BE2C (cell line): ENCODE measurements at regions not wholly inside any gene's neighbourhood (a gene's known extent, or its start where the extent isn't known, plus 50 kb on each side); places are given as distances from the start of the nearest gene placed in this dataset.

Experiments used
- DNase-seq: peaks from one replicate; pipeline ENCODE4 v3.0.0-alpha.2; 2020
- H3K27me3 ChIP-seq: fragments of 250-450 bp; sonication (Bioruptor Pico); 2 replicates; pipeline ENCODE4 v1.5.1; 2020; ENCODE audit warnings: mild to moderate bottlenecking
- H3K36me3 ChIP-seq: fragments of 250-450 bp; sonication (Bioruptor Pico); 2 replicates; pipeline ENCODE4 v1.5.1; 2020; ENCODE audit warnings: mild to moderate bottlenecking
- H3K4me1 ChIP-seq: fragments of 250-450 bp; sonication (Bioruptor Pico); 2 replicates; pipeline ENCODE4 v1.5.1; 2020
- H3K4me3 ChIP-seq: 2 replicates; pipeline ENCODE4 v1.5.1; 2011; ENCODE audit warnings: low read depth, low read length
- H3K9me3 ChIP-seq: fragments of 250-450 bp; sonication (Bioruptor Pico); 2 replicates; pipeline ENCODE4 v1.5.1; 2020
- CTCF ChIP-seq: IDR thresholded peaks from 2 replicates; pipeline ENCODE4 v1.5.1; 2012; ENCODE audit warnings: mild to moderate bottlenecking, low read depth, low read length

DNA sequence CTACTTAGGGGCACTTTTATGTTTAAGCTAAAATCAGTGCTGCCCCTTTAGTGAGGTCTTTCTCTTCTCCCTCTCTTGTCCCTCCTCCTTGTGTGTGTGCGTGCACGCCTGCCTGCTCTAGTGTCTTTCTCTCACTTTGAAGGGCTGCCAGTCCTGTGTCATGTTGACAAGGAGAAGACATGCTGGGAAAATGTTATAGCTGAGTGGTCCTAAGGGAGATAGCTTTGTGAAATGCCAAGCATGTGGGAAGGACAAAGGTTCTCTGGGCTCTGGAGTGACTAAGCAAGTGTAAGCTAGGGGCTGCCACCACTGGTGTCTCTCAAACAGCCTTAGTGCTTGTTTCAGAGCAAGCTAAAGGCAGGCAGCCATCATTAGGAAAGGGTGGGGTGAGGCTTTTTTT lies 108.4 kb downstream of the EMP1 start:
- H3K4me3 ChIP-seq: no peak overlapping the region
- TF ChIP-seq CTCF: no peak
- H3K27me3 ChIP-seq: no peaks in the 10 kb centered on the region; the same call in 1 of the 2 replicates
- H3K4me1 ChIP-seq: no peaks in the 10 kb centered on the region
- H3K9me3 ChIP-seq: no peaks in the 10 kb centered on the region
- DNase-seq: no peak
- no peaks in the 10 kb centered on the region for H3K36me3 ChIP-seq

GRCh38 chr12:13299457-13299856 lies 102.9 kb downstream of the EMP1 start:
- H3K9me3 ChIP-seq: no peaks in the 10 kb centered on the region
- H3K36me3 ChIP-seq: no peaks in the 10 kb centered on the region
- H3K4me3 ChIP-seq: no peak overlapping the region
- peaks cover 8% of the 10 kb centered on the region for H3K27me3 ChIP-seq
- no peak for DNase-seq
- no peaks in the 10 kb centered on the region for H3K4me1 ChIP-seq
- no peak for TF ChIP-seq CTCF

- no peak for DNase-seq
- Histone ChIP-seq H3K4me1 (no peaks in the 10 kb centered on the region), H3K9me3 (no peaks in the 10 kb centered on the region), H3K36me3 (no peaks in the 10 kb centered on the region), H3K4me3 (no peak overlapping the region), H3K27me3 (peaks cover 8% of the 10 kb centered on the region)
- no peak for TF ChIP-seq CTCF
Measured at GRCh38 chr12:13293096-13293495, 96.6 kb downstream of the EMP1 start.

DNA sequence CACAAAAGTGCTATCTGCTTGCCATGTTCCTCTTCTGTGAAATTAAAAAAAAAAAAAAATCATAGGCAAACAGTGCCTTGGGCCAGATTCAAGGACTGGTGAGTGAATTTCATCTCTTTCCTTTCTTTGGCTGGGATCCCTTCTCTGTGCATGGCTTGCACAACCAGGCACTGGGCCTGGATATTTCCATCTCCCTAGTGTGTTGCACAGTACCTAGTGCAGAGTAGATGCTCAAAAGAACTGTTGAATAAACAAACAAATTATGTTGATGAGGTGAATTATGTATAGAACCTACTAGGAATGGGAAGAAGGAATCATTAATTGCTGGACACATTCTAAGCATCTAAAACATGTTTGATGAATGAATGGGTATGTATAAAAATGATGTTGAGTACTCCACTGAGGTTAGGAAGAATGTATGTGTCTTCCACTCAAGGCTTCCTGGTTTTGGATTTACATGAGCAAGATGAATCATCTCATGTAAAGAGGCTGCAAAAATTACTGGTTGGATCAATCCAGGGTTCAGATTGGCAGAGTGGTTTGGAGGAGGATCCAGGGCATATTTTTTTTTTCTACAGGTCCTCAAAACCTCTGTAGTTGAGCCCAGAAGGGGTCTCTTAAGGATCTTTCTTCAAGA lies 93.2 kb downstream of the EMP1 start:
- DNase-seq: no peak
- Histone ChIP-seq H3K9me3 (no peaks in the 10 kb centered on the region), H3K36me3 (no peaks in the 10 kb centered on the region), H3K27me3 (no peaks in the 10 kb centered on the region), H3K4me1 (no peaks in the 10 kb centered on the region), H3K4me3 (no peak overlapping the region)
- no peak for TF ChIP-seq CTCF

GRCh38 chr12:13288937-13289652 lies 92.6 kb downstream of the EMP1 start:
- DNase-seq: no peak
- no peaks in the 10 kb centered on the region; the same call in 1 of the 2 replicates for H3K27me3 ChIP-seq
- no peak for TF ChIP-seq CTCF
- H3K9me3 ChIP-seq: no peaks in the 10 kb centered on the region
- H3K36me3 ChIP-seq: no peaks in the 10 kb centered on the region
- no peaks in the 10 kb centered on the region for H3K4me1 ChIP-seq
- no peak overlapping the region for H3K4me3 ChIP-seq

- H3K4me3 ChIP-seq: no peak overlapping the region
- no peak for TF ChIP-seq CTCF
- no peaks in the 10 kb centered on the region for H3K9me3 ChIP-seq
- H3K27me3 ChIP-seq: no peaks in the 10 kb centered on the region; the same call in none of the 2 replicates
- no peak for DNase-seq
- H3K4me1 ChIP-seq: no peaks in the 10 kb centered on the region
- H3K36me3 ChIP-seq: no peaks in the 10 kb centered on the region
Measured at GRCh38 chr12:13288501-13288900, 92.0 kb downstream of the EMP1 start.
